ELR (cell line): ENCODE measurements at regions not wholly inside any gene's neighbourhood (a gene's known extent, or its start where the extent isn't known, plus 50 kb on each side); places are given as distances from the start of the nearest gene placed in this dataset.
"Not testable (repeated sequence)": the region's sequence is repeated elsewhere in the genome, so short reads cannot be mapped to it uniquely, and the experiment has no call there.

Experiments used
- DNase-seq: peaks from one replicate; pipeline ENCODE4 v3.0.0-alpha.2; 2015; ENCODE audit warnings: low read depth

GRCh38 chr3:181265750-181266333, 276.3 kb upstream of the DNAJC19 start:
- no peak for DNase-seq

GRCh38 chr3:181264486-181264885, 274.9 kb upstream of the DNAJC19 start:
- DNase-seq, result no peak

- no peak for DNase-seq
Observed at GRCh38 chr3:181253796-181254195, 264.3 kb upstream of the DNAJC19 start.

- DNase-seq, result no peak
Observed at GRCh38 chr3:181252631-181253030, 263.1 kb upstream of the DNAJC19 start.

GRCh38 chr3:181250714-181251113, 261.2 kb upstream of the DNAJC19 start:
- no peak for DNase-seq

- no peak for DNase-seq
Observed at GRCh38 chr3:181239441-181239840, 249.9 kb upstream of the DNAJC19 start.

- DNase-seq, result no peak
Observed at GRCh38 chr3:181230258-181230657, 240.7 kb upstream of the DNAJC19 start.

GRCh38 chr3:181213347-181213746, 223.8 kb upstream of the DNAJC19 start:
- no peak for DNase-seq

- DNase-seq, result no peak
Observed at GRCh38 chr3:181212271-181212670, 222.7 kb upstream of the DNAJC19 start.

- peak; percentile 12 for DNase-seq
Observed at GRCh38 chr3:181210275-181210674, 220.7 kb upstream of the DNAJC19 start.

GRCh38 chr3:181189556-181189955, 200.0 kb upstream of the DNAJC19 start:
- DNase-seq, result no peak

GRCh38 chr3:181183764-181184163, 194.2 kb upstream of the DNAJC19 start:
- no peak for DNase-seq

- not testable (repeated sequence) for DNase-seq
Observed at GRCh38 chr3:181183057-181183456, 193.5 kb upstream of the DNAJC19 start.

- no peak for DNase-seq
Observed at GRCh38 chr3:181178991-181179390, 189.5 kb upstream of the DNAJC19 start.

- DNase-seq, result peak; percentile 35
Observed at GRCh38 chr3:181176601-181177000, 187.1 kb upstream of the DNAJC19 start.

GRCh38 chr3:181174676-181175233, 185.2 kb upstream of the DNAJC19 start:
- no peak for DNase-seq

- DNase-seq, result no peak
Observed at GRCh38 chr3:181174022-181174421, 184.5 kb upstream of the DNAJC19 start.

GRCh38 chr3:181173227-181173626, 183.7 kb upstream of the DNAJC19 start:
- DNase-seq, result no peak

GRCh38 chr3:181134873-181135272, 145.3 kb upstream of the DNAJC19 start:
- DNase-seq, result no peak

GRCh38 chr3:181133832-181134231, 144.3 kb upstream of the DNAJC19 start:
- DNase-seq, result no peak

- DNase-seq, result no peak
Observed at GRCh38 chr3:181105646-181106045, 116.1 kb upstream of the DNAJC19 start.

GRCh38 chr3:181103605-181104004, 114.1 kb upstream of the DNAJC19 start:
- peak; percentile 27 for DNase-seq

GRCh38 chr3:181086011-181086410, 96.5 kb upstream of the DNAJC19 start:
- DNase-seq, result no peak

- DNase-seq, result no peak
Observed at GRCh38 chr3:181081930-181082329, 92.4 kb upstream of the DNAJC19 start.
